CD4-positive, alpha-beta T cell treated with Interferon alpha-2 for 1 hour (primary cell): ENCODE measurements at regions not wholly inside any gene's neighbourhood (a gene's known extent, or its start where the extent isn't known, plus 50 kb on each side); places are given as distances from the start of the nearest gene placed in this dataset.

Experiments used
- DNase-seq, 2 donors: peaks; one replicate each; pipeline ENCODE4 v3.0.0-alpha.2; 2020 to 2022

DNA sequence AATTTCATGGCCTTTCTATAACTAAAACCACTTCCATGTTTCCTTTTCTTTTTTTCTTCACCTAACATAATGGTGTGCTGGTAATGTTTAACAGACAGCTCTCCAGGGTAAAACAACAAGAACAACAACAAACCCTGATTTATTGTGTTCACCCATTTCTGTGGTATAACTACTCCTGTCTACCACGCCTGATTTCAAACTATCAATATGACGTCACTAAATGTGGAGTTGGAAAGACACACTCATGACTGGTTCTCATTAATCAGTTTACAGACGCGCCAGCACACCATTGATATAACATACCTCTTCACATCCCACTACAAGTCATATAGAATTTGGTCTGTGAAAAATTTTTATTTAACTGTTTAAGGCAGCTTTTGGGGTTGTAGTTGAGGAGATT lies 142.9 kb downstream of the ARRDC3 start:
- no peak for DNase-seq

DNA sequence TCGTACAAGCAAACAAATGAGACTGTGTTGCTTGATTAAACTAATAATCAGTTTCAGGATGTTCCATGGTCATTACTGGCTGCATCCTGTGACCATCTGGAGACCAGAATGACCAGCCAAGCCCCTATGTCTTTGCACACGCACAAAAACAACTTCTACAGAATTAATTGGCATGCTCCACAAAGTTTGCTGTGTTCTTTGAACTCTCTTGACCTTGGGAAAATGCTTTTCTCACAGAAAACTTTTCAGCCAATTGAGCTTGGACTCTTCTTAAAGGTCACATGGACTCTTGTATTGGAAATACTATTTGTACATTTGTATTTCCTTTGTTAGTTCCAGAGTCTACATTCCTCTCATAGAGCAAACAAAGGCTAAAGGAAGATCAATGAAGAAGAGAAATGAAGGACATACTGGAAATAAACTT lies 147.8 kb downstream of the ARRDC3 start:
- no peak for DNase-seq

DNA sequence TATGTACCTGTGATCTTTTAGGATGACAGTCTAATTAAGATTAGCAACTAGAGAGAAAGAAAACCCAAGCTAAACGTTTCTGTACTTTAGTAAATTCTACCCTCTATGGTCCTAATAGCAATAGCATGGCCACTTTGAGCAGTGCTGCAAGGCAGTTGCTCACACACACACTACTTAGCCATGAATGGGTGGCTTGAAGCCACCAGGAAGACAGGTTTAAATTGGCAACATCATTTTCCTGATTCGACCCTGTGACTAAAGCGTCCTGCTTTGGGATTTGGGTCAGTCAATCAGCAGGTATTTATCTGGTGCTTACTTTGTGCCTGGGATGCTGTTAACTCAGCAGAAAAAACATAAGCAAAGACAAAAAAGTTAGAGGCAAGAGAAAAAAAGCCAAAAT lies 150.6 kb downstream of the ARRDC3 start:
- no peak for DNase-seq

DNA sequence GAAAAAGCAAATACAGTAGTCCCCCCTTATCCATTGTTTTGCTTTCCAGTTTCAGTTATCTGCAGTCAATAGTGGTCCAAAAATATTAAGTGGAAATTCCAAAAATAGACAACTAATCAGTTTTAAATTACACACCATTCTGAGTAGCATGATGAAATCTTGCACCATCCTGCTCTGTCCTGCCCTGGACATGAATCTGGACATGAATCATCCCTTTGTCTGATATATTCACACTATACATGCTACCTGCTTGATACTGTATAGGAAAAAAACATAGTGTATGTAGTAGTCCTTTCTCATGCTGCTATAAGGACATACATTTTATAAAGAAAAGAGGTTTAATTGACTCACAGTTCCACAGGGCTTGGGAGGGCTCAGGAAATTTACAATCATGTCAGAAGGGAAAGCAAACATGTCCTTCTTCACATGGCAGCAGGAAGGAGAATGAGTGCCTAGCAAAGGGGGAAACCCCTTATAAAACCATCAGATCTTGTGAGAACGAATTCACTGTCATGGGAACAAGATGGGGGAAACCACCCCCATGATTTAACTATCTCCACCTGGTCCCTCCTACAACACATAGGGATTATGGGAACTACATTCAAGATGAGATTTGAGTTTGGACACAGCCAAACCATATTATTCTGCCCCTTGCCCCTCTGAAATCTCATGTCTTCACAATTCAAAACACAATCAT lies 153.9 kb downstream of the ARRDC3 start:
- no peak for DNase-seq

DNA sequence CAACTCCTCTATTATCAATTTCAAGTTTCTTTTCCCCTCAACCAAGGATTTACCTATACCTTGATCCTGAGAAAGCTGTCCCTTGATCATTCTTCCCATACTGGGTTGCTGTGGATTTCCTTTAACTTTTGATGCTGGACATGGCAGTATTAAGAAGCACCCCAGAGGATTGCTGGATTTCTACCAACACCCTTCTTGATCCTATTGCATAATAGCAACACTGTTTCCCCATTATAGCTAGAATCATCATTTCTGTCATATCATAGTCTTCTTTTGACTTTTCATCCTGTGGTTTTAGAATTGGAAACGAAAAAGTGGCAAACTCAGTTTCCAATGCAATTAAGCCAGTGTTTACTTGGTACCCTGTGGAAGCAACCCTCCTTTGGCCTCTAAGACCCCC lies 154.9 kb downstream of the ARRDC3 start:
- DNase-seq = no peak

DNA sequence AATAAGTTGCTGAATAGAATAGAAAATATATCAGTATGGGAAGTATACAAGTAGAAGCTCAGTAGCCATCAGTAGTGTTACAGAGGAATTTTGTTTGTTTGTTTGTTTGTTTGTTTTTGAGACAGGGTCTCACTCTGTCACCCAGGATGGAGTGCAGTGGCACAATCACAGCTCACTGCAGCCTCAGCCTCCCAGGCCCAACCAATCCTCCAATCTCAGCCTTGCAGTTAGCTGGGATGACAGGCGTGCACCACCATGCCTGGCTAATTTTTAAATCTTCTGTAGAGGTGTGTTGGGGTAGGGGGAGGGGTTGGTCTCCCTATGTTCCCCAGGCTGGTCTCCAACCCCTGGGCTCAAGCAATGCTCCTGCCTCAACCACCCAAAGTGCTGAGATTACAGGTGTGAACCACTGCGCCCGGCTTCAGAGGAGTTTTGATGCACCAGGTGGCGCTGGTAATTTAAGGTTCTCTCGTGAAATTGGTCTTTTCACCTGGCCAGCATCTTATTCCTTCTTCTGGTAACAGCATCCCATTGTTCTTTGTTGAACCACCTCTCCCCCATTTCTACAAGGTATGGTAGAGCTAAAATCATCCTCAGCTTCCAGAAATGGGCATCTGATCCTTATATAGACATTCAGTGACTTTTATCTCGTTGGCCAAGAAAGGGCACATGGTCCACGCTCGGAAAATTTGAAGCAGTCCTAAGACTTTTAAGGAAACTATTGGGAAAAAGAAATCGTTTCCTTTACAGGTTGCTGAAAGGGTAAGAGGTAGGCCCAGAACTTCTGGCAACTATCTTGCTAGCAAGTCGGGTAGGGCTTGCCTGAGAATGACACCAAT lies 157.1 kb downstream of the ARRDC3 start:
- DNase-seq = peak; percentile 40 to 70

DNA sequence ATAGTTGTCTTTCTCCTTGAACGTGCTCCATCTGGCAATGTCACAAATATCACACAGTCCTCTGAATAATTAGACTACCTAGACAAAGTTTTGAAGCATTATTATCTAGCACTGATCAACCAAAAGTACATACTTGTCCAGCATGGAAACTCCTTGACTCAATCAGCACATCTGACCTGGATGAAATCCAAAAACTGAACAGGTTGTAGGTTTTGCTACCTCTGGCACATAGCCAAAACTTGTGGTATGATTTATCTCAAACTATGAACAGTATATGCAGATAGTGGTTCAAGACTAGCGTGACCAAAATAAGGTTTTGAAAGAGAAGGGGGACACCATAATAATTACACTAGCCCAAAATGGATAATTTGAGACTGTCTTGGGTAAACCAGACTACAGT lies 158.1 kb downstream of the ARRDC3 start:
- no peak for DNase-seq

DNA sequence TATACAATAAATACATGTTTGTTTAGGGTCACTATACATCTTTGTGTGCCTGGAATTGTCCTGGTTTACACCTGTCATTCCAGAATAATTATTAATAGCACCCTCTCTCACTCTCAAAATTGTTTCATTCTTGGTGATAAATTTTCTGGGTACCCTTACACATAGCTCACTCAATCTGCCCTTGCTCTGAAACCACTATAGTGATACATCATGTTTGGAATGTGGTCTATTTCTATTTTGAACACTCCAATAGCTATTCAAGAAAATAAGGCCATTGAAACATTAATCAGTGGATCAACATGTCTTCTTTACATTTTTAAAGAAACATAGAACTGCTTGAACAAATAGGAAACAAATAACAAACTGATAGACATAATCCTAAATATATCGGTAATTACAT lies 158.7 kb downstream of the ARRDC3 start:
- no peak for DNase-seq

DNA sequence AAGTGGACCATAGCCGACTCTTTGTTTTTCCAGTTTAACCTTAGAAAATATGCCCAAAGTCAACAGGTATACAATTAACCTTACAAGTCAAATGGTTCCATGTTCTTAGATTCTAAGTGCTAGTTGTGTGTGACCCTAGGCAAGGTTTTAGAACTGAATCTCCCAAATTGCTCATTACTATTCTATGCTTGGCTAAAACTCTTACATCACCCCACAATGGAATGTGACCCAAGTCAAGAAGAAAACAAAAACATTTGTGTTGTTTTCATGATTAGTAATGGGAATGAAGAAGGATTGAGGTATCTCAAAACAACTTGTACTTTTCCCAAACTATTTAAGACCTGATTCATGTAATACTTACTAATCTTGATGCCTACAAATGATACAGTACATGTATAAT lies 159.2 kb downstream of the ARRDC3 start:
- no peak for DNase-seq

DNA sequence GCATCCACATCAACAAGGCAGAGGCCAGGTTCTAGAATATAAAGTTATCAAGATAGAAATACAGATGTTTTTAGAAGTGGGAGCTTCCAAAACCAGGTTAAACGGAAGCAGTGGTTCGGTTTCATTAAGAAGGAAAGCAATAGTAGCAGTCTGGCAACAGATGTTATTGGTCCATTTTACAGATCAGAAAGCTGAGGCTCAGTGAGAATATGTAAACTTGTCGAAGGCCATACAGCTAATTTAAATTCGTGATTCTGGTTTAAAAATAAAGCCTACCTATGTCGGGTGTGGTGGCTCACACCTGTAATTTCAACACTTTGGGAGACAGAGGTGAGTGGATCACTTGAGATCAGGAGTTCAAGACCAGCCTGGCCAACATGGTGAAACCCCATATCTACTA lies 160.6 kb downstream of the ARRDC3 start:
- DNase-seq = no peak

DNA sequence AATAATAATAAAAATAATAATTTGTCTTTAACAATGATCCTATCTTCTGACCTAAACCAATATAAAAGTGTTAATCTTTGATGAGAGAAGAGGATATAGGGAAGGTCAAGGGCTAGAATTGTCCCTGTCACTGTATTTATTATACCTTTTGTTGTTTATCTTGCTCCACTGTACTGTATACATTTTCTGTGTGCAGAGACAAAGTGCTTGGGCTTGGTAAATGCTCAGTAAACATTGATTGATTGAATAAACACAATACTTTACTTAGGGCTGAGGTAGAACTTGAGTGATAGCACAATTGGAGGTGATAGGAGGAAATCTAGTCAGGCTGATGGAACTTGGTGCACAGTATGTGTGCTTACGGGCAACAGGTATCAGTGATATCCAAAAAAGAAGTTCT lies 161.2 kb downstream of the ARRDC3 start:
- DNase-seq = no peak

DNA sequence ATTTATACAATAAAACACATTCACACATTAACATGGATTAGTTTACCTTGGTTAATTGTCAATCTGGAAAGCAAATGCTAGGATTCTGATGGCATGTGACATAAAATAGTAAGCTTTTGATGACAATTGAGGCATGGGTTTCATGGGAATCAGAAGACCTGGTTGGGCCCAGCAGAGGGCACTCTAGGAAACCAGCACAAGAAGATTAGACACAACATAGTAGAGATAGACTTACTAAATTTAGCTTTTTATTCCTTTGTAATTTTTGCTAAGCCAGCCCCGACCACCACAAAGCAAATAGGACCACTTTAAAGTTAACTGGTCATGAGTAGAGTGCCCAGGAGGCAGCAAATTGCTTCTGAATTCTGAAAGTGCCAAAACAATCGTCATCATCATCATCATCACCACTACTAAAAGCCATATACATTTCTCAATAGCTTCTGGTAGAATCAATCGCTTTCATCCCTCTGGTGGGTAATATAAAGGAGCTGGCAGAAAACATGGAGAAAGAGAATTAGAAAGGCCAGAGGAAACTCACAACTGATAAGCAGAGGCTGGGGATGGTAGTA lies 163.2 kb downstream of the ARRDC3 start:
- DNase-seq = peak; percentile 9 to 38

DNA sequence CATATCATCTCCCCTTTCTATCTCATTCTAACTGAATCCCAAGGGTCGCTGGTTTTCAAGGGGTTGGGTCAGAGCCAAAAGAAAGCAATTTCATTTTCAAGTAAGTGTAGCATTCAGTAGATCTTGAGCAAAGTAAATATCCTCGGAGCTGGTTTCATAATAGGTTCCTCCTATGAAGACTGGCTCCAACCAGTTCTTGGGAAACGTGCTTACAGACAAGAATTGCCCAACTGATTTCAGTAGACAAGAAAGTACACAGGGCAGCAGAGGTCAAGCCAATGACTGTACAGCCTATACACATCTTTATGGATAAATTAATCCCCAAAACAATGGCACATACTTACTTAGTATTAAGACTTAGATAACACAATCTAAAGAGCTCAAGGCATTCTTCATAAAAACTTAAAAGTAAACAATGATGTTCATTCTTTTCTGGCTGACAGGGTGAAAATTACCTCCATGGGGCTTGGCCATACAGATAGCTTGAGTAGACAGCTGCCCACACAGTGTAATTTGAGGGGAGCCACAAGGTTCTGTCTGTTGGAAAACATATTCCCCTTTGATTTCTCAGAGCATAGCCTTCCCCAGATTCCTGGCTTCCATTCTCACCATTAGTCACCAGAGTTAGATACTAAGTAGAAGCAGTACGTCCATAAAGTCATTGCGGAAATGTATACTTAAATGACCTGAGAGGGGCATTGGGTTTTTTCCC lies 163.9 kb downstream of the ARRDC3 start:
- DNase-seq = peak in 1 of 2 donors; percentile 42

DNA sequence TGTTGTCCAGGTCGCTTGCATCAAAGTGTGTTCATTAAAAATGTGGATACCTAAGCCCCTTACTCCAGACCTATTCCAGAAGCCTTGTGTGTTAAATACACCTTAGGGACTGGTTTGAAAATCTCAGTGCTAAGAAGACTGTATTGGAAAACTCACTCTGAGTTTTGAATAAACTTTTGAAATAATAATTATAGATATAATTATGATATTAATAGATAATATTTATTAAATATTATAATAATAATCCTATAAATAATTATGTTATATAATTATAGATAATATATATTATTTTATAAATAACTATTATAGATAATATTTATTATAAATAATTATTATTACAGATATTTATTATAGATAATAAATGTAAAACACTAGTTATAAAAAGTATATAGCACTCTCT lies 165.3 kb downstream of the ARRDC3 start:
- no peak for DNase-seq

DNA sequence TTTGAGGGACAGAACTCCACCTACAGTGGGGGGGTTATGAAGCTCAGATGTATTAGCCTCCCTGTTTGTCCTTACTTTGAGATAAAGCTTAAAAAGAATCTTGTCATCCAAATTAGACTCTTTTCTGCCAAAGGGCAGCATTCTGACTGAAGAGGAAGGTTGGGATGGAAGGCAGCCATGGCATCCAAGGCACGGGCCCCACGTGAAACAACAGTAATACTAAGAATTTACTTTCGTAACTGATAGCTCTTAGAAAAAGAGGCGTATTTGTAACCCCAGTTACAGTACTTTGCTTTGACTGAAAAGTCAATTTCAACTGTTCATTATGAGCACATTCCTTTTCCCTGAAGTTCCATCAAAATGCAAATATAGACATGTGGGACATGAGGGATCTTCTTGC lies 168.5 kb downstream of the ARRDC3 start:
- no peak for DNase-seq
